SK-N-SH (cell line): ENCODE measurements at regions not wholly inside any gene's neighbourhood (a gene's known extent, or its start where the extent isn't known, plus 50 kb on each side); places are given as distances from the start of the nearest gene placed in this dataset.

ENCODE experiments used
- CTCF ChIA-PET: fragments of 300-600, 350-600 bp; formaldehyde crosslinking; extraction: SDS; loops from one replicate; lab custom pipeline; 2021; lab: Yijun Ruan, JAX
- POLR2A ChIA-PET: fragments of 350-600 bp; sonication (Branson Sonifier 250); formaldehyde crosslinking; extraction: SDS; loops from one replicate; lab custom pipeline; 2020; ENCODE audit warnings: antibody characterized with exemption, inconsistent platforms; lab: Yijun Ruan, JAX
- DNase-seq: peaks from one replicate; pipeline ENCODE4 v3.0.0; 2012
- H2AFZ ChIP-seq: fragments of 200-600 bp; sonication (generic); 2 replicates; pipeline ENCODE4 v1.8.1; 2016; ENCODE audit warnings: antibody characterized with exemption, mild to moderate bottlenecking, low read depth
- H3F3A ChIP-seq: fragments of 200-600 bp; sonication (generic); replicated peaks from 2 replicates; pipeline ENCODE3; 2016; ENCODE audit warnings: antibody characterized with exemption, mild to moderate bottlenecking; ENCODE audit not compliant: insufficient read depth
- H3K27ac ChIP-seq, 2 experiments: fragments of 200-500 bp in 1 of 2; fragments of 200-600 bp in 1 of 2; sonication (Bioruptor generic) in 1 of 2; sonication (generic), shearing (Covaris generic) in 1 of 2; 2 replicates each; pipeline versions ENCODE4 v1.5.1 to v1.6.1; 2014 to 2016; ENCODE audit warnings: low read depth in 2 of 2, inconsistent platforms in 1 of 2, low read length in 1 of 2, mild to moderate bottlenecking in 1 of 2, mixed read lengths in 1 of 2
- H3K27me3 ChIP-seq: fragments of 200-600 bp; sonication (generic), shearing (Covaris generic); 2 replicates; pipeline ENCODE4 v1.6.1; 2016; ENCODE audit warnings: mixed run types; ENCODE audit not compliant: insufficient read depth
- H3K36me3 ChIP-seq, 2 experiments: fragments of 200-500 bp in 1 of 2; fragments of 200-600 bp in 1 of 2; sonication (Bioruptor generic) in 1 of 2; sonication (generic) in 1 of 2; replicated peaks in 1 of 2; 2 replicates each; pipeline versions ENCODE3 to v1.5.1; 2014 to 2016; ENCODE audit warnings: low read length in 1 of 2, mild to moderate bottlenecking in 1 of 2; ENCODE audit not compliant: insufficient read depth in 2 of 2, control insufficient read depth in 1 of 2
- H3K4me1 ChIP-seq, 2 experiments: fragments of 200-500 bp in 1 of 2; fragments of 200-600 bp in 1 of 2; sonication (Bioruptor generic) in 1 of 2; sonication (generic), shearing (Covaris generic) in 1 of 2; 2 replicates each; pipeline versions ENCODE4 v1.5.1 to v1.6.1; 2014 to 2016; ENCODE audit warnings: low read depth in 1 of 2, low read length in 1 of 2, mixed run types in 1 of 2; ENCODE audit not compliant: insufficient read depth in 2 of 2, control insufficient read depth in 1 of 2
- H3K4me2 ChIP-seq: fragments of 200-600 bp; sonication (generic), shearing (Covaris generic); 2 replicates; pipeline ENCODE4 v1.6.1; 2017; ENCODE audit warnings: mixed run types
- H3K4me3 ChIP-seq, 2 experiments: fragments of 200-500 bp in 1 of 2; fragments of 200-600 bp in 1 of 2; sonication (Bioruptor generic) in 1 of 2; sonication (generic), shearing (Covaris generic) in 1 of 2; 2 replicates each; pipeline versions ENCODE4 v1.5.1 to v1.8.1; 2014 to 2016; ENCODE audit warnings: low read depth in 2 of 2, inconsistent platforms in 1 of 2, low read length in 1 of 2, mild to moderate bottlenecking in 1 of 2, mixed read lengths in 1 of 2, moderate library complexity in 1 of 2
- H3K79me2 ChIP-seq: fragments of 200-600 bp; sonication (generic); 2 replicates; pipeline ENCODE4 v1.8.1; 2017; ENCODE audit warnings: mild to moderate bottlenecking; ENCODE audit not compliant: insufficient read depth
- H3K9ac ChIP-seq: fragments of 200-600 bp; sonication (generic); 2 replicates; pipeline ENCODE4 v1.6.1; 2017; ENCODE audit warnings: mixed run types
- H3K9me2 ChIP-seq: fragments of 200-600 bp; sonication (generic); 2 replicates; pipeline ENCODE4 v1.6.1; 2017; ENCODE audit warnings: mixed run types
- H3K9me3 ChIP-seq: fragments of 200-600 bp; sonication (generic); 2 replicates; pipeline ENCODE4 v1.6.1; 2017; ENCODE audit warnings: mixed run types, mild to moderate bottlenecking, moderate library complexity
- H4K20me1 ChIP-seq: fragments of 200-600 bp; sonication (generic); 2 replicates; pipeline ENCODE4 v1.6.1; 2017; ENCODE audit warnings: mild to moderate bottlenecking, mixed run types; ENCODE audit not compliant: insufficient read depth
- CHD2 ChIP-seq: fragments of 150-350 bp; IDR thresholded peaks from 2 replicates; pipeline ENCODE4 v1.6.1; 2018; ENCODE audit warnings: low read length; ENCODE audit not compliant: partially characterized antibody
- FOSL2 ChIP-seq: IDR thresholded peaks from 2 replicates; pipeline ENCODE4 v1.4.0; 2012; ENCODE audit warnings: low read depth, mild to moderate bottlenecking, moderate library complexity, borderline replicate concordance
- FOXJ3 ChIP-seq: sonication (generic); formaldehyde crosslinking; IDR thresholded peaks from 2 replicates; pipeline ENCODE4 v1.5.1; 2020; ENCODE audit warnings: mild to moderate bottlenecking, missing genetic modification reagents
- GABPA ChIP-seq: IDR thresholded peaks from 2 replicates; pipeline ENCODE4 v1.4.0; 2012; ENCODE audit warnings: low read depth, mild to moderate bottlenecking
- GATA2 ChIP-seq: sonication (generic); formaldehyde crosslinking; IDR thresholded peaks from 2 replicates; pipeline ENCODE4 v1.5.0; 2020; ENCODE audit warnings: mild to moderate bottlenecking, missing genetic modification reagents
- JUND ChIP-seq: IDR thresholded peaks from 2 replicates; pipeline ENCODE4 v1.4.0; 2012
- MAX ChIP-seq: IDR thresholded peaks from 2 replicates; pipeline ENCODE4 v1.4.0; 2012; ENCODE audit warnings: low read depth
- MXI1 ChIP-seq: IDR thresholded peaks from 2 replicates; pipeline ENCODE4 v1.6.1; 2012; ENCODE audit warnings: mild to moderate bottlenecking, low read depth, low read length, improper control_type of control experiment
- PBX3 ChIP-seq: IDR thresholded peaks from 2 replicates; pipeline ENCODE4; 2012
- POLR2AphosphoS5 ChIP-seq: IDR thresholded peaks from 2 replicates; pipeline ENCODE4 v1.6.1; 2012; ENCODE audit warnings: low read depth, low read length
- RFX5 ChIP-seq: IDR thresholded peaks from 2 replicates; pipeline ENCODE4 v1.6.1; 2012; ENCODE audit warnings: mild to moderate bottlenecking, improper control_type of control experiment, low read length
- RXRA ChIP-seq: IDR thresholded peaks from 2 replicates; pipeline ENCODE4 v1.4.0; 2012; ENCODE audit warnings: low read depth, mild to moderate bottlenecking, borderline replicate concordance
- SIN3A ChIP-seq: IDR thresholded peaks from 2 replicates; pipeline ENCODE4 v1.6.1; 2012; ENCODE audit warnings: low read depth, mild to moderate bottlenecking, low read length, moderate library complexity, borderline replicate concordance
- SMC3 ChIP-seq: IDR thresholded peaks from 2 replicates; pipeline ENCODE4 v1.6.1; 2012; ENCODE audit warnings: low read depth, low read length, improper control_type of control experiment
- TAF1 ChIP-seq: IDR thresholded peaks from 2 replicates; pipeline ENCODE4 v1.6.1; 2012; ENCODE audit warnings: low read depth, mild to moderate bottlenecking, low read length, moderate library complexity, borderline replicate concordance
- TCF12 ChIP-seq: IDR thresholded peaks from 2 replicates; pipeline ENCODE4 v1.4.0; 2012
- USF1 ChIP-seq: IDR thresholded peaks from 2 replicates; pipeline ENCODE4 v1.4.0; 2012; ENCODE audit warnings: low read depth, borderline replicate concordance
- YY1 ChIP-seq: IDR thresholded peaks from 2 replicates; pipeline ENCODE4 v1.4.0; 2012; ENCODE audit warnings: low read depth, mild to moderate bottlenecking
- ZBTB33 ChIP-seq: IDR thresholded peaks from 2 replicates; pipeline ENCODE4 v1.4.0; 2012; ENCODE audit warnings: low read depth, borderline replicate concordance
- WGBS: methylation state at CpG from one replicate; pipeline ENCODE4 v1.1.6; 2017; ENCODE audit warnings: low lambda C conversion rate; 5-methylcytosine and 5-hydroxymethylcytosine counted together
- TF ChIP-seq, protein P1 (sequence below): IDR thresholded peaks from 2 replicates; pipeline ENCODE4 v1.6.1; 2012; ENCODE audit warnings: mild to moderate bottlenecking, low read depth, low read length, moderate library complexity
- TF ChIP-seq, protein P2 (sequence below): fragments of 150-350 bp; IDR thresholded peaks from 2 replicates; pipeline ENCODE4 v1.6.1; 2016; ENCODE audit warnings: mild to moderate bottlenecking, low read depth, low read length

DNA sequence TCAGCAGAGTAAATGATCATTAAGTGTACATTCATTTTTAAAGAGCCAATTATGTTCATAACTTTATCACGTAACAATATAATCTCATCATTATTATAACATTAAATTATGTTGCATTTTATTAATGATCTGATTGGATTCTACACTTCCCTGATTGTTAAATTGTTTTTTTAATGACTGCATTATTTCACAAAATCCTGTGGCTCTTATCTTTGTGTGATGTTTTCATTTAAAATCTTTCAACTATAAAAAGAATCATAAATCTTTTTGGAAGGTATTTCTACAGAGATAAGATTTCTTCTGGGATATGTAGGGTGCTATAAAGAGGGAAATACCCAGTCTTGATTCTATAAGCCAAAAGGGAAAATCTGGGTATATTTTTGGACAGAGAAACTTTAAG is 101.7 kb downstream of the ZIC5 start:
- Histone ChIP-seq H4K20me1 (no peaks in the 10 kb centered on the region), H3K79me2 (no peaks in the 10 kb centered on the region), H3K9me3 (no peaks in the 10 kb centered on the region), H3K27ac (no peak overlapping the region), H3K9ac (no peak overlapping the region), H3K9me2 (no peaks in the 10 kb centered on the region; the same call in 1 of the 2 replicates), H3K36me3 (no peaks in the 10 kb centered on the region), H3K27me3 (no peaks in the 10 kb centered on the region), H3K4me3 (no peak overlapping the region), H3K4me1 (peaks cover 0 to 7% of the 10 kb centered on the region in 2 experiments; a peak in 3 of 4 replicates), H2AFZ (no peak overlapping the region), H3F3A (no peaks in the 10 kb centered on the region), H3K4me2 (no peak overlapping the region)
- TF ChIP-seq SIN3A (no peak), GATA2 (no peak), USF1 (no peak), JUND (no peak), FOXJ3 (no peak), GABPA (no peak), MXI1 (no peak), YY1 (no peak), RXRA (no peak), TCF12 (no peak), CHD2 (no peak), FOSL2 (no peak), SMC3 (no peak), MAX (no peak)
- TF ChIP-seq, protein P1, sequence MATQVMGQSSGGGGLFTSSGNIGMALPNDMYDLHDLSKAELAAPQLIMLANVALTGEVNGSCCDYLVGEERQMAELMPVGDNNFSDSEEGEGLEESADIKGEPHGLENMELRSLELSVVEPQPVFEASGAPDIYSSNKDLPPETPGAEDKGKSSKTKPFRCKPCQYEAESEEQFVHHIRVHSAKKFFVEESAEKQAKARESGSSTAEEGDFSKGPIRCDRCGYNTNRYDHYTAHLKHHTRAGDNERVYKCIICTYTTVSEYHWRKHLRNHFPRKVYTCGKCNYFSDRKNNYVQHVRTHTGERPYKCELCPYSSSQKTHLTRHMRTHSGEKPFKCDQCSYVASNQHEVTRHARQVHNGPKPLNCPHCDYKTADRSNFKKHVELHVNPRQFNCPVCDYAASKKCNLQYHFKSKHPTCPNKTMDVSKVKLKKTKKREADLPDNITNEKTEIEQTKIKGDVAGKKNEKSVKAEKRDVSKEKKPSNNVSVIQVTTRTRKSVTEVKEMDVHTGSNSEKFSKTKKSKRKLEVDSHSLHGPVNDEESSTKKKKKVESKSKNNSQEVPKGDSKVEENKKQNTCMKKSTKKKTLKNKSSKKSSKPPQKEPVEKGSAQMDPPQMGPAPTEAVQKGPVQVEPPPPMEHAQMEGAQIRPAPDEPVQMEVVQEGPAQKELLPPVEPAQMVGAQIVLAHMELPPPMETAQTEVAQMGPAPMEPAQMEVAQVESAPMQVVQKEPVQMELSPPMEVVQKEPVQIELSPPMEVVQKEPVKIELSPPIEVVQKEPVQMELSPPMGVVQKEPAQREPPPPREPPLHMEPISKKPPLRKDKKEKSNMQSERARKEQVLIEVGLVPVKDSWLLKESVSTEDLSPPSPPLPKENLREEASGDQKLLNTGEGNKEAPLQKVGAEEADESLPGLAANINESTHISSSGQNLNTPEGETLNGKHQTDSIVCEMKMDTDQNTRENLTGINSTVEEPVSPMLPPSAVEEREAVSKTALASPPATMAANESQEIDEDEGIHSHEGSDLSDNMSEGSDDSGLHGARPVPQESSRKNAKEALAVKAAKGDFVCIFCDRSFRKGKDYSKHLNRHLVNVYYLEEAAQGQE, result no peak
- DNase-seq, result no peak
- WGBS, result 88% methylated on average over 1 of the region's 1 CpG
- ChIA-PET CTCF (no interaction called here), POLR2A (no interaction called here)

- H3K9me2 ChIP-seq, result no peaks in the 10 kb centered on the region; the same call in 1 of the 2 replicates
- DNase-seq, result no peak
- H4K20me1 ChIP-seq, result no peaks in the 10 kb centered on the region
- H3K9ac ChIP-seq, result no peak overlapping the region
- no peak overlapping the region for H3K27ac ChIP-seq
- no peaks in the 10 kb centered on the region for H3K27me3 ChIP-seq
- WGBS, result 65% methylated on average over 3 of the region's 3 CpGs
- POLR2A ChIA-PET, result no interaction called here
- no peaks in the 10 kb centered on the region for H3K36me3 ChIP-seq
- H3K4me3 ChIP-seq, result no peak overlapping the region
- no peaks in the 10 kb centered on the region for H3F3A ChIP-seq
- CTCF ChIA-PET, result interaction anchor here (1.0 to 1.4 kb wide), 2 partner anchors 13 to 213 kb away, joined by 3 to 4 read pairs; no protein-coding TSS in a partner anchor
- H3K4me2 ChIP-seq, result no peak overlapping the region
- no peak overlapping the region for H2AFZ ChIP-seq
- no peaks in the 10 kb centered on the region for H3K9me3 ChIP-seq
- no peaks in the 10 kb centered on the region for H3K79me2 ChIP-seq
- H3K4me1 ChIP-seq, result peaks cover 0 to 7% of the 10 kb centered on the region in 2 experiments; a peak in 3 of 4 replicates
- TF ChIP-seq PBX3, result no peak
- no peak for TF ChIP-seq TAF1
- no peak for TF ChIP-seq RFX5
- no peak for TF ChIP-seq ZBTB33
- TF ChIP-seq GATA2, result no peak
- no peak for TF ChIP-seq POLR2AphosphoS5
- TF ChIP-seq SIN3A, result no peak
- TF ChIP-seq, protein P2, sequence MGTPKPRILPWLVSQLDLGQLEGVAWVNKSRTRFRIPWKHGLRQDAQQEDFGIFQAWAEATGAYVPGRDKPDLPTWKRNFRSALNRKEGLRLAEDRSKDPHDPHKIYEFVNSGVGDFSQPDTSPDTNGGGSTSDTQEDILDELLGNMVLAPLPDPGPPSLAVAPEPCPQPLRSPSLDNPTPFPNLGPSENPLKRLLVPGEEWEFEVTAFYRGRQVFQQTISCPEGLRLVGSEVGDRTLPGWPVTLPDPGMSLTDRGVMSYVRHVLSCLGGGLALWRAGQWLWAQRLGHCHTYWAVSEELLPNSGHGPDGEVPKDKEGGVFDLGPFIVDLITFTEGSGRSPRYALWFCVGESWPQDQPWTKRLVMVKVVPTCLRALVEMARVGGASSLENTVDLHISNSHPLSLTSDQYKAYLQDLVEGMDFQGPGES, result no peak
Observed at GRCh38 chr13:99868767-99869166, 102.8 kb downstream of the ZIC5 start.
